ENCODE measurements at regions not wholly inside any gene's neighbourhood (a gene's known extent, or its start where the extent isn't known, plus 50 kb on each side); places are given as distances from the start of the nearest gene placed in this dataset.

DNA sequence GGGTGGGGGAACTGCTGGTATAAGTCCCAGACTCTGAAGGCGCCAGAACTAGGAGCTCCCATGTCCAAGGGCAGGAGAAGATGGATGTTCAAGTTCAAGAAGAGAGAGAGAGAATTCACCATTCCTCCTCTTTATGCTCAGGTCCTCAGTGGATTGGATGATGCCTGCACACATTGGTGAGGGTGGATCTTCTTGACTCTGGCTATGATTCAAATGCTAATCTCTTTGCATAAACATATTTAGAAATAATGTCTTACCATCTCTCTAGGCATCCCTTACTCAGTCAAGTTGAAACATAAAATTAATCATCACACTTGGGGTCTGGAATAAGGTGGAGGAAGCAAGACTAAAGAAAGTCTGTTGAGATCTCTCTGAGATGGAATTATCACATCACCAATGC lies 210.6 kb upstream of the CHST9 start:
- H3K27ac Mint-ChIP-seq: no peak overlapping the region
- Histone ChIP-seq H3K36me3 (replicated peaks in 1 of 2; ENCODE audit: control insufficient read depth in 1 of 2, insufficient read depth in 2 of 2, low read length in 2 of 2) (no peaks in the 10 kb centered on the region), H3K9ac (ENCODE audit: insufficient read depth, low read length, poor library complexity, severe bottlenecking) (no peak overlapping the region), H4K20me1 (ENCODE audit: insufficient read depth, low read length) (no peaks in the 10 kb centered on the region), H3K4me1 (ENCODE audit: control insufficient read depth in 1 of 2, insufficient read depth in 2 of 2, low read length in 2 of 2) (no peaks in the 10 kb centered on the region), H3K27me3 (ENCODE audit: control insufficient read depth in 2 of 2, insufficient read depth in 2 of 2, low read length in 2 of 2) (no peaks in the 10 kb centered on the region), H2AFZ (ENCODE audit: insufficient read depth, low read depth, low read length, poor library complexity, severe bottlenecking) (no peak overlapping the region), H3K27ac (ENCODE audit: low read depth in 1 of 2, low read length in 2 of 2) (no peak overlapping the region), H3K9me3 (replicated peaks in 1 of 2; ENCODE audit: control insufficient read depth in 1 of 2, insufficient read depth in 1 of 2, low read length in 2 of 2) (no peaks in the 10 kb centered on the region), H3K4me3 (replicated peaks in 1 of 3; ENCODE audit: low read depth in 2 of 3, low read length in 3 of 3) (no peak overlapping the region), H3K4me2 (replicated peaks; ENCODE audit: extremely low read depth, low read length, poor library complexity, severe bottlenecking) (no peak overlapping the region), H3K79me2 (ENCODE audit: insufficient read depth, low read length) (no peaks in the 10 kb centered on the region)
- H3K36me3 Mint-ChIP-seq: no peaks in the 10 kb centered on the region
- no peak overlapping the region for H3K4me3 Mint-ChIP-seq
- H3K4me1 Mint-ChIP-seq: no peaks in the 10 kb centered on the region
- WGBS (ENCODE audit: insufficient coverage): no CpG with 5 or more reads among the region's 1 CpG
- no peak for DNase-seq
- intact Hi-C loops (cut with micrococcal nuclease): no loop called here
- TF ChIP-seq, protein P1, sequence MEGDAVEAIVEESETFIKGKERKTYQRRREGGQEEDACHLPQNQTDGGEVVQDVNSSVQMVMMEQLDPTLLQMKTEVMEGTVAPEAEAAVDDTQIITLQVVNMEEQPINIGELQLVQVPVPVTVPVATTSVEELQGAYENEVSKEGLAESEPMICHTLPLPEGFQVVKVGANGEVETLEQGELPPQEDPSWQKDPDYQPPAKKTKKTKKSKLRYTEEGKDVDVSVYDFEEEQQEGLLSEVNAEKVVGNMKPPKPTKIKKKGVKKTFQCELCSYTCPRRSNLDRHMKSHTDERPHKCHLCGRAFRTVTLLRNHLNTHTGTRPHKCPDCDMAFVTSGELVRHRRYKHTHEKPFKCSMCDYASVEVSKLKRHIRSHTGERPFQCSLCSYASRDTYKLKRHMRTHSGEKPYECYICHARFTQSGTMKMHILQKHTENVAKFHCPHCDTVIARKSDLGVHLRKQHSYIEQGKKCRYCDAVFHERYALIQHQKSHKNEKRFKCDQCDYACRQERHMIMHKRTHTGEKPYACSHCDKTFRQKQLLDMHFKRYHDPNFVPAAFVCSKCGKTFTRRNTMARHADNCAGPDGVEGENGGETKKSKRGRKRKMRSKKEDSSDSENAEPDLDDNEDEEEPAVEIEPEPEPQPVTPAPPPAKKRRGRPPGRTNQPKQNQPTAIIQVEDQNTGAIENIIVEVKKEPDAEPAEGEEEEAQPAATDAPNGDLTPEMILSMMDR (IDR thresholded peaks at IDR 0.05): no peak
- peaks cover 0 to 4% (median 0%) of the 10 kb centered on the region in 7 donors for H3K9me3 Mint-ChIP-seq
- H3K27me3 Mint-ChIP-seq (ENCODE audit: low read depth in 3 of 3): no peaks in the 10 kb centered on the region

DNA sequence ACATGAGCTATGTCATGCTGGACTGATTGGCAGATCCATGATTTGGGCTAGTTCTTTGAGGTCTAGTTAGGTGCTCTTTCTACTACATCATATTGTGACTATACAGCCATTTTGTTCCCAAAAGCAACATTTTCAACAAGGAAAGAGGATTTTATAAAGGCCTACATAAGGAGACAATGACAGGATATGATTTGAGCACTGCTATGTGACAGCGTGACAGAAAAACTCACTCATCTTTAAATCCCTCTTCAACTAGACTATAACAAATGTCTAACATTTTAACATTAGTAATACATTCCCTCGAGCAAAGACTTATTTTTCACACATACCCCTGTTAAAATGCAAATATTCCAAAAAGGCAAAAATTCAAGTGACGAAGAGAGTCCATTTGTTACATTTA lies 209.6 kb upstream of the CHST9 start:
- H3K4me3 Mint-ChIP-seq: no peak overlapping the region
- intact Hi-C loops (cut with micrococcal nuclease): no loop called here
- Histone ChIP-seq H3K4me3 (replicated peaks in 1 of 3; ENCODE audit: low read depth in 2 of 3, low read length in 3 of 3) (no peak overlapping the region), H3K27ac (ENCODE audit: low read depth in 1 of 2, low read length in 2 of 2) (no peak overlapping the region), H3K9ac (ENCODE audit: insufficient read depth, low read length, poor library complexity, severe bottlenecking) (no peak overlapping the region), H3K36me3 (replicated peaks in 1 of 2; ENCODE audit: control insufficient read depth in 1 of 2, insufficient read depth in 2 of 2, low read length in 2 of 2) (no peaks in the 10 kb centered on the region), H3K4me2 (replicated peaks; ENCODE audit: extremely low read depth, low read length, poor library complexity, severe bottlenecking) (no peak overlapping the region), H4K20me1 (ENCODE audit: insufficient read depth, low read length) (no peaks in the 10 kb centered on the region), H3K79me2 (ENCODE audit: insufficient read depth, low read length) (no peaks in the 10 kb centered on the region), H3K4me1 (ENCODE audit: control insufficient read depth in 1 of 2, insufficient read depth in 2 of 2, low read length in 2 of 2) (no peaks in the 10 kb centered on the region), H2AFZ (ENCODE audit: insufficient read depth, low read depth, low read length, poor library complexity, severe bottlenecking) (no peak overlapping the region), H3K9me3 (replicated peaks in 1 of 2; ENCODE audit: control insufficient read depth in 1 of 2, insufficient read depth in 1 of 2, low read length in 2 of 2) (no peaks in the 10 kb centered on the region), H3K27me3 (ENCODE audit: control insufficient read depth in 2 of 2, insufficient read depth in 2 of 2, low read length in 2 of 2) (no peaks in the 10 kb centered on the region)
- H3K4me1 Mint-ChIP-seq: no peaks in the 10 kb centered on the region
- no peak for DNase-seq
- peaks cover 0 to 2% (median 0%) of the 10 kb centered on the region in 3 donors for H3K27me3 Mint-ChIP-seq (ENCODE audit: low read depth in 3 of 3)
- H3K27ac Mint-ChIP-seq: no peak overlapping the region
- 80% methylated on average over 1 of the region's 3 CpGs for WGBS (ENCODE audit: insufficient coverage)
- peaks cover 0 to 5% (median 3%) of the 10 kb centered on the region in 7 donors for H3K9me3 Mint-ChIP-seq
- H3K36me3 Mint-ChIP-seq: no peaks in the 10 kb centered on the region
- TF ChIP-seq, protein P1 (IDR thresholded peaks at IDR 0.05): no peak
